HepG2 (cell line): ENCODE measurements at regions not wholly inside any gene's neighbourhood (a gene's known extent, or its start where the extent isn't known, plus 50 kb on each side); places are given as distances from the start of the nearest gene placed in this dataset.

ENCODE experiments used
- ATAC-seq: fragments of 200-7000 bp; cut with Tn5 transposase; 3 replicates; pipeline ENCODE4 v1.9.1; 2020; ENCODE audit warnings: mild to moderate bottlenecking, moderate library complexity
- BruUV-seq: library from RNA; stranded (reverse); fragments of 400-500 nt; replicated peaks from 2 replicates; lab custom pipeline; 2021; lab: Mats Ljungman, UMichigan
- CTCF ChIA-PET: fragments of 300-600 bp; formaldehyde crosslinking; extraction: SDS; loops from one replicate; lab custom pipeline; 2021; ENCODE audit warnings: low total read pairs, inconsistent platforms, low intra/inter-chr PET ratio; lab: Yijun Ruan, JAX
- POLR2A ChIA-PET: fragments of 350-600 bp; sonication (Branson Sonifier 250); formaldehyde crosslinking; loops from one replicate; lab custom pipeline; 2020; ENCODE audit warnings: antibody characterized with exemption, inconsistent platforms; lab: Yijun Ruan, JAX
- DNase-seq: peaks from one replicate; pipeline ENCODE4 v3.0.0-alpha.2; 2015; ENCODE audit warnings: low spot score
- FAIRE-seq: peaks from 3 replicates; lab custom pipeline; 2011; peaks lifted over from hg19 to GRCh38; lab: Jason Lieb, UNC
- H2AFZ ChIP-seq: one replicate; pipeline ENCODE4 v1.6.1; 2011; ENCODE audit warnings: low read length, inconsistent platforms
- H3K27ac ChIP-seq: fragments of 300-600 bp; 3 replicates; pipeline ENCODE4 v1.8.0; 2011; ENCODE audit warnings: mixed run types, mild to moderate bottlenecking, mixed read lengths, low read length, inconsistent platforms; ENCODE audit not compliant: insufficient read depth; ENCODE audit errors: extremely low read length
- H3K27me3 ChIP-seq, 2 experiments: fragments of 200-600 bp in 1 of 2; 2 replicates in 1 of 2; 3 replicates in 1 of 2; pipeline versions ENCODE4 v1.6.0 to v1.8.0; 2011; ENCODE audit warnings: low read length in 2 of 2, mild to moderate bottlenecking in 2 of 2, moderate library complexity in 2 of 2, inconsistent platforms in 1 of 2; ENCODE audit not compliant: insufficient read depth in 2 of 2, control insufficient read depth in 1 of 2
- H3K36me3 ChIP-seq, 2 experiments: fragments of 200-600 bp in 1 of 2; replicated peaks in 1 of 2; 2 replicates in 1 of 2; 3 replicates in 1 of 2; pipeline versions ENCODE4 v1.5.1 to v1.8.0; 2011; ENCODE audit warnings: low read length in 2 of 2, inconsistent platforms in 1 of 2; ENCODE audit not compliant: insufficient read depth in 2 of 2, control insufficient read depth in 1 of 2
- H3K4me1 ChIP-seq: 2 replicates; pipeline ENCODE4 v1.5.1; 2012; ENCODE audit warnings: low read length, inconsistent platforms; ENCODE audit not compliant: insufficient read depth
- H3K4me2 ChIP-seq: 2 replicates; pipeline ENCODE4 v1.6.0; 2011; ENCODE audit warnings: low read depth, low read length, inconsistent platforms
- H3K4me3 ChIP-seq, 3 experiments: fragments of 200-600 bp in 1 of 3; sonication (generic), shearing (Covaris generic) in 1 of 3; replicated peaks in 1 of 3; 2 replicates each; pipeline ENCODE4 v1.5.1; 2011 to 2016; ENCODE audit warnings: low read length in 3 of 3, inconsistent platforms in 2 of 3, low read depth in 2 of 3, mild to moderate bottlenecking in 2 of 3, control low read depth in 1 of 3, mixed read lengths in 1 of 3; ENCODE audit not compliant: insufficient read depth in 1 of 3
- H3K79me2 ChIP-seq: one replicate; pipeline ENCODE4 v1.6.1; 2011; ENCODE audit warnings: low read length, inconsistent platforms; ENCODE audit not compliant: insufficient read depth
- H3K9ac ChIP-seq: 2 replicates; pipeline ENCODE4 v1.6.0; 2011; ENCODE audit warnings: mild to moderate bottlenecking, low read depth, low read length, inconsistent platforms; ENCODE audit not compliant: insufficient read depth
- H3K9me3 ChIP-seq: 2 replicates; pipeline ENCODE4 v1.5.1; 2012; ENCODE audit warnings: mild to moderate bottlenecking, low read length
- H4K20me1 ChIP-seq: 2 replicates; pipeline ENCODE4 v1.6.0; 2011; ENCODE audit warnings: inconsistent platforms, mild to moderate bottlenecking, low read length, moderate library complexity; ENCODE audit not compliant: insufficient read depth
- GPN1 ChIP-seq: sonication (generic); formaldehyde crosslinking; IDR thresholded peaks from 2 replicates; pipeline ENCODE4 v1.5.1; 2020; ENCODE audit warnings: missing genetic modification reagents, borderline replicate concordance
- HNF4A ChIP-seq: sonication (generic); formaldehyde crosslinking; IDR thresholded peaks from 2 replicates; pipeline ENCODE4 v1.4.0; 2020; ENCODE audit warnings: missing genetic modification reagents
- MIER3 ChIP-seq: IDR thresholded peaks from 2 replicates; pipeline ENCODE4 v1.6.1; 2016; ENCODE audit warnings: missing compliant biosample characterization, borderline replicate concordance
- MZF1 ChIP-seq: sonication (generic); formaldehyde crosslinking; IDR thresholded peaks from 2 replicates; pipeline ENCODE4 v1.8.1; 2023; ENCODE audit warnings: mild to moderate bottlenecking, missing genetic modification reagents, borderline replicate concordance
- NPAS2 ChIP-seq: sonication (generic); formaldehyde crosslinking; IDR thresholded peaks from 2 replicates; pipeline ENCODE4 v1.8.0; 2022; ENCODE audit warnings: mild to moderate bottlenecking, missing genetic modification reagents, borderline replicate concordance
- NR2C2 ChIP-seq: sonication (generic); formaldehyde crosslinking; IDR thresholded peaks from 2 replicates; pipeline ENCODE4 v1.4.0; 2020; ENCODE audit warnings: missing genetic modification reagents, mild to moderate bottlenecking, moderate library complexity, borderline replicate concordance
- NR2F1 ChIP-seq, 2 experiments: fragments of 450-650 bp in 1 of 2; formaldehyde crosslinking in 1 of 2; IDR thresholded peaks; 2 replicates each; pipeline versions ENCODE4 v1.5.0 to v1.6.1; 2016 to 2020; ENCODE audit warnings: mild to moderate bottlenecking in 1 of 2, missing compliant biosample characterization in 1 of 2, missing genetic modification reagents in 1 of 2, moderate library complexity in 1 of 2
- SNAI1 ChIP-seq: sonication (generic); formaldehyde crosslinking; IDR thresholded peaks from 2 replicates; pipeline ENCODE4 v1.5.0; 2020; ENCODE audit warnings: mild to moderate bottlenecking, missing genetic modification reagents, borderline replicate concordance
- ZNF225 ChIP-seq: sonication (generic); formaldehyde crosslinking; IDR thresholded peaks from 2 replicates; pipeline ENCODE4 v1.4.0; 2020; ENCODE audit warnings: mild to moderate bottlenecking, missing genetic modification reagents
- ZNF3 ChIP-seq: IDR thresholded peaks from 2 replicates; pipeline ENCODE4 v1.7.0; 2017; ENCODE audit warnings: inconsistent platforms
- ZNF75D ChIP-seq: sonication (generic); formaldehyde crosslinking; IDR thresholded peaks from 2 replicates; pipeline ENCODE4 v1.8.1; 2023; ENCODE audit warnings: missing genetic modification reagents, mild to moderate bottlenecking, borderline replicate concordance
- WGBS: methylation state at CpG from one replicate; pipeline ENCODE4 v1.1.6; 2017; ENCODE audit warnings: low lambda C conversion rate; 5-methylcytosine and 5-hydroxymethylcytosine counted together
- in situ Hi-C: cut with HindIII; loops from 2 replicates; pipeline ENCODE4 v1.10.0; 2017; ENCODE audit warnings: low pct_unique_long_range_greater_than_20kb; ENCODE audit not compliant: extremely low pct_ligation_motif_present
- intact Hi-C: fragments of 100-400 bp; cut with micrococcal nuclease; formaldehyde crosslinking; loops from one replicate; pipeline ENCODE4 v1.10.0; 2022; ENCODE audit not compliant: unreplicated experiment
- TF ChIP-seq, protein P1 (sequence below), 2 experiments: IDR thresholded peaks; 2 replicates each; pipeline ENCODE4 v1.6.1; 2011 to 2012; ENCODE audit warnings: low read length in 2 of 2, borderline replicate concordance in 1 of 2, low read depth in 1 of 2, mild to moderate bottlenecking in 1 of 2, moderate library complexity in 1 of 2
- TF ChIP-seq, protein P2 (sequence below): IDR thresholded peaks from 2 replicates; pipeline ENCODE4 v1.6.1; 2012; ENCODE audit warnings: low read depth, low read length, improper control_type of control experiment

DNA sequence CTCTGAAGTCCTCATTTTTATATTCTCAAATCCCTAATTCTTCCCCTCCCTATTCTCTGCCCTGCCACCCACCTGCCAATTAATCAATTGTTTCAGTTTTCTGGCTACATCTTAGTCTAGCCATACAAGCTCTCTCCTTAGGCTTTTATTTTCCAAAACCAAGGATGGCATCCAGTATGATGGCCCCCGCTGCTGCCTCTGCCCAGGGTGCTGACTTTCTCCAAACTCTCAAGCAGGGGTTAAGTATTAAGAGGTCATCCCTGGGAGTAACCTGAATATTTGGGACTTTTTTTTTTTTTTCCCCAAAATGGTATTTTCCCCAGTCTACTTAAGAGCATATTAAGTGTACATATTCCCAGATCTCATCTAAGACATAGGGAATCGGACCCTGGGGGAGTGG, 183.8 kb downstream of the DHX35 start:
- Histone ChIP-seq H3K79me2 (no peaks in the 10 kb centered on the region), H3K4me2 (no peak overlapping the region), H3K27ac (no peak overlapping the region), H3K9ac (no peak overlapping the region), H3K4me3 (no peak overlapping the region), H3K36me3 (no peaks in the 10 kb centered on the region), H3K27me3 (peaks cover 2 to 21% of the 10 kb centered on the region in 2 experiments; a peak in 1 of 5 replicates), H4K20me1 (no peaks in the 10 kb centered on the region), H2AFZ (no peak overlapping the region), H3K9me3 (no peaks in the 10 kb centered on the region), H3K4me1 (peaks cover 15% of the 10 kb centered on the region)
- DNase-seq (no peak), ATAC-seq (no peak), FAIRE-seq (no peak)
- POLR2A ChIA-PET = no interaction called here
- 2% methylated on average over 2 of the region's 2 CpGs for WGBS
- no peak for TF ChIP-seq GPN1 (CRISPR knock-in tag)
- TF ChIP-seq, protein P1, sequence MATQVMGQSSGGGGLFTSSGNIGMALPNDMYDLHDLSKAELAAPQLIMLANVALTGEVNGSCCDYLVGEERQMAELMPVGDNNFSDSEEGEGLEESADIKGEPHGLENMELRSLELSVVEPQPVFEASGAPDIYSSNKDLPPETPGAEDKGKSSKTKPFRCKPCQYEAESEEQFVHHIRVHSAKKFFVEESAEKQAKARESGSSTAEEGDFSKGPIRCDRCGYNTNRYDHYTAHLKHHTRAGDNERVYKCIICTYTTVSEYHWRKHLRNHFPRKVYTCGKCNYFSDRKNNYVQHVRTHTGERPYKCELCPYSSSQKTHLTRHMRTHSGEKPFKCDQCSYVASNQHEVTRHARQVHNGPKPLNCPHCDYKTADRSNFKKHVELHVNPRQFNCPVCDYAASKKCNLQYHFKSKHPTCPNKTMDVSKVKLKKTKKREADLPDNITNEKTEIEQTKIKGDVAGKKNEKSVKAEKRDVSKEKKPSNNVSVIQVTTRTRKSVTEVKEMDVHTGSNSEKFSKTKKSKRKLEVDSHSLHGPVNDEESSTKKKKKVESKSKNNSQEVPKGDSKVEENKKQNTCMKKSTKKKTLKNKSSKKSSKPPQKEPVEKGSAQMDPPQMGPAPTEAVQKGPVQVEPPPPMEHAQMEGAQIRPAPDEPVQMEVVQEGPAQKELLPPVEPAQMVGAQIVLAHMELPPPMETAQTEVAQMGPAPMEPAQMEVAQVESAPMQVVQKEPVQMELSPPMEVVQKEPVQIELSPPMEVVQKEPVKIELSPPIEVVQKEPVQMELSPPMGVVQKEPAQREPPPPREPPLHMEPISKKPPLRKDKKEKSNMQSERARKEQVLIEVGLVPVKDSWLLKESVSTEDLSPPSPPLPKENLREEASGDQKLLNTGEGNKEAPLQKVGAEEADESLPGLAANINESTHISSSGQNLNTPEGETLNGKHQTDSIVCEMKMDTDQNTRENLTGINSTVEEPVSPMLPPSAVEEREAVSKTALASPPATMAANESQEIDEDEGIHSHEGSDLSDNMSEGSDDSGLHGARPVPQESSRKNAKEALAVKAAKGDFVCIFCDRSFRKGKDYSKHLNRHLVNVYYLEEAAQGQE (IDR thresholded peaks at IDR 0.05; ENCODE audit: borderline replicate concordance in 1 of 2, low read depth in 1 of 2, low read length in 2 of 2) = peak in 1 of 2 experiments; percentile 84; a peak in 3 of 4 replicates
- BruUV-seq = no TSS peak
- CTCF ChIA-PET = no interaction called here
- in situ Hi-C loops = no loop called here
- intact Hi-C loops = no loop called here

- in situ Hi-C loops (no loop called here), intact Hi-C loops (no loop called here)
- peak; percentile 89 for ATAC-seq
- TF ChIP-seq SNAI1 (no peak), HNF4A (CRISPR knock-in tag) (peak; percentile 41), ZNF75D (no peak), NPAS2 (no peak), ZNF225 (CRISPR knock-in tag) (no peak), MZF1 (no peak), ZNF3 (CRISPR knock-in tag) (no peak), NR2C2 (CRISPR knock-in tag) (no peak), NR2F1 (CRISPR knock-in tag; IDR thresholded peaks at IDR 0.05) (no peak), MIER3 (no peak)
- TF ChIP-seq, protein P2, sequence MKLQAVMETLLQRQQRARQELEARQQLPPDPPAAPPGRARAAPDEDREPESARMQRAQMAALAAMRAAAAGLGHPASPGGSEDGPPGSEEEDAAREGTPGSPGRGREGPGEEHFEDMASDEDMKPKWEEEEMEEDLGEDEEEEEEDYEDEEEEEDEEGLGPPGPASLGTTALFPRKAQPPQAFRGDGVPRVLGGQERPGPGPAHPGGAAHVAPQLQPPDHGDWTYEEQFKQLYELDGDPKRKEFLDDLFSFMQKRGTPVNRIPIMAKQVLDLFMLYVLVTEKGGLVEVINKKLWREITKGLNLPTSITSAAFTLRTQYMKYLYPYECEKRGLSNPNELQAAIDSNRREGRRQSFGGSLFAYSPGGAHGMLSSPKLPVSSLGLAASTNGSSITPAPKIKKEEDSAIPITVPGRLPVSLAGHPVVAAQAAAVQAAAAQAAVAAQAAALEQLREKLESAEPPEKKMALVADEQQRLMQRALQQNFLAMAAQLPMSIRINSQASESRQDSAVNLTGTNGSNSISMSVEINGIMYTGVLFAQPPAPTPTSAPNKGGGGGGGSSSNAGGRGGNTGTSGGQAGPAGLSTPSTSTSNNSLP = 0 out of 2 replicates have a peak, but pooled peaks have one; percentile 33
- H3K79me2 ChIP-seq = no peaks in the 10 kb centered on the region
- 2% methylated on average over 4 of the region's 4 CpGs for WGBS
- no TSS peak for BruUV-seq
- CTCF ChIA-PET = no interaction called here
- peaks cover 4 to 27% of the 10 kb centered on the region in 2 experiments; a peak in 1 of 5 replicates for H3K27me3 ChIP-seq
- H3K9ac ChIP-seq = no peak overlapping the region
- H4K20me1 ChIP-seq = no peaks in the 10 kb centered on the region
- peak; percentile 69 for DNase-seq
- H3K27ac ChIP-seq = no peak overlapping the region
- no peak overlapping the region for H3K4me3 ChIP-seq
- peaks cover 15% of the 10 kb centered on the region for H3K4me1 ChIP-seq
- H3K9me3 ChIP-seq = no peaks in the 10 kb centered on the region
- no peaks in the 10 kb centered on the region for H3K36me3 ChIP-seq
- FAIRE-seq = no peak
- H3K4me2 ChIP-seq = no peak overlapping the region
- POLR2A ChIA-PET = no interaction called here
- no peak overlapping the region for H2AFZ ChIP-seq
These were observed 182.6 kb downstream of the DHX35 start for GRCh38 chr20:39144757-39145156.
